Mesendoderm (in vitro differentiated cells): ENCODE measurements at regions not wholly inside any gene's neighbourhood (a gene's known extent, or its start where the extent isn't known, plus 50 kb on each side); places are given as distances from the start of the nearest gene placed in this dataset.

ENCODE experiments used
- DNase-seq: peaks from one replicate; pipeline ENCODE4 v3.0.0; 2013
- H2AK5ac ChIP-seq: 2 replicates; pipeline ENCODE4 v1.6.1; 2013; ENCODE audit warnings: low read length, inconsistent platforms
- H2BK120ac ChIP-seq: 2 replicates; pipeline ENCODE4 v1.6.1; 2013; ENCODE audit warnings: low read depth, mild to moderate bottlenecking, low read length, moderate library complexity, mixed read lengths
- H2BK15ac ChIP-seq: replicated peaks from 2 replicates; pipeline ENCODE4 v1.6.1; 2013; ENCODE audit warnings: low read depth, mild to moderate bottlenecking, moderate library complexity
- H2BK5ac ChIP-seq: 2 replicates; pipeline ENCODE4 v1.6.1; 2013; ENCODE audit warnings: low read length, inconsistent platforms
- H3K18ac ChIP-seq: 2 replicates; pipeline ENCODE4 v1.6.1; 2013; ENCODE audit warnings: mild to moderate bottlenecking, low read length, mixed read lengths
- H3K23ac ChIP-seq: one replicate; pipeline ENCODE4 v1.6.1; 2013; ENCODE audit warnings: low read length
- H3K27ac ChIP-seq: 2 replicates; pipeline ENCODE4 v1.5.1; 2013; ENCODE audit warnings: low read depth, mild to moderate bottlenecking, inconsistent platforms, low read length, moderate library complexity
- H3K27me3 ChIP-seq: 2 replicates; pipeline ENCODE4 v1.6.1; 2013; ENCODE audit warnings: low read length, control low read depth, mild to moderate bottlenecking, inconsistent platforms; ENCODE audit not compliant: insufficient read depth, poor library complexity
- H3K36me3 ChIP-seq: 2 replicates; pipeline ENCODE4 v1.6.1; 2013; ENCODE audit warnings: low read length, inconsistent platforms; ENCODE audit not compliant: control insufficient read depth, insufficient read depth
- H3K4ac ChIP-seq: one replicate; pipeline ENCODE4 v1.6.1; 2013; ENCODE audit warnings: low read depth, mild to moderate bottlenecking, low read length, moderate library complexity
- H3K4me1 ChIP-seq: 2 replicates; pipeline ENCODE4 v1.6.1; 2013; ENCODE audit warnings: low read depth, low read length, inconsistent platforms; ENCODE audit not compliant: control insufficient read depth
- H3K4me2 ChIP-seq: 2 replicates; pipeline ENCODE4 v1.6.1; 2013; ENCODE audit warnings: low read length
- H3K4me3 ChIP-seq: 2 replicates; pipeline ENCODE4 v1.5.1; 2013; ENCODE audit warnings: mild to moderate bottlenecking, low read length
- H3K56ac ChIP-seq: one replicate; pipeline ENCODE4 v1.6.1; 2013; ENCODE audit warnings: low read length
- H3K79me1 ChIP-seq: 2 replicates; pipeline ENCODE4 v1.6.1; 2013; ENCODE audit warnings: low read length, inconsistent platforms
- H3K79me2 ChIP-seq: 2 replicates; pipeline ENCODE4 v1.6.1; 2013; ENCODE audit warnings: mild to moderate bottlenecking, low read length; ENCODE audit not compliant: control insufficient read depth, insufficient read depth
- H3K9ac ChIP-seq: 2 replicates; pipeline ENCODE4 v1.6.1; 2013; ENCODE audit warnings: low read length, inconsistent platforms
- H4K5ac ChIP-seq: one replicate; pipeline ENCODE4 v1.6.1; 2013; ENCODE audit warnings: low read length
- H4K8ac ChIP-seq: one replicate; pipeline ENCODE4 v1.6.1; 2013; ENCODE audit warnings: low read depth, mild to moderate bottlenecking, control low read depth, low read length, moderate library complexity
- WGBS: extraction: QIAGEN DNeasy Blood & Tissue Kit; methylation state at CpG from one replicate; pipeline ENCODE4 v1.1.7; 2013; ENCODE audit warnings: low lambda C conversion rate, missing lambda C conversion rate; ENCODE audit not compliant: insufficient coverage; ENCODE audit errors: extremely low coverage; 5-methylcytosine and 5-hydroxymethylcytosine counted together

- Histone ChIP-seq H2AK5ac (no peak overlapping the region), H3K9ac (no peak overlapping the region), H2BK5ac (no peak overlapping the region), H3K79me1 (no peaks in the 10 kb centered on the region), H4K8ac (no peak overlapping the region), H2BK120ac (no peak overlapping the region), H2BK15ac (no peak overlapping the region), H3K36me3 (no peaks in the 10 kb centered on the region), H3K56ac (no peak overlapping the region), H4K5ac (no peak overlapping the region), H3K79me2 (no peaks in the 10 kb centered on the region), H3K4me3 (no peak overlapping the region), H3K27me3 (no peaks in the 10 kb centered on the region), H3K4me2 (no peak overlapping the region), H3K27ac (no peak overlapping the region), H3K4me1 (no peaks in the 10 kb centered on the region), H3K23ac (no peak overlapping the region), H3K18ac (no peak overlapping the region), H3K4ac (no peak overlapping the region)
- peak; percentile 58 for DNase-seq
- no CpG with 5 or more reads among the region's 1 CpG for WGBS
Observed at GRCh38 chr9:109549386-109549785, 51.3 kb upstream of the PTPN3 start.

GRCh38 chr9:109551651-109552050 lies 53.5 kb upstream of the PTPN3 start:
- no peak overlapping the region for H4K8ac ChIP-seq
- DNase-seq = no peak
- no peak overlapping the region for H2BK15ac ChIP-seq

DNA sequence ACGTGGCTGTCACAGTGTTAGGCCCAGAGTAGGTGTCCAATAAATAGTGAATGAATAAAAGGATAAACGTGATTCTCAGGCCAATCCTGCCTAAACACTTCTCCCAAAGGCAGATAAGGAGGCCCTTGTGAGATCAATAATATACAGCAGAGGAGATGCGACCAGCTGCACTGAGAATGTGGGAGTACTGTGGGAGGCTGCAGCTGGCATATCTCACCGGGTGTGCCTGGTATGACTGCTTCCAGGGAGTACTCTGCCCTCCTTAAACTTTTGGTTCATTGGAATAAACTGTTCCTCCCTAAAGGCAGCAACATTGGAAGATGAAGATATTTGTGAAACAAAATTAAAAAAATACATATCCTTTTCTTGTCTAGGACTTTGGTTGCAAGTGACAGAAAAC lies 57.1 kb upstream of the PTPN3 start:
- Histone ChIP-seq H3K18ac (no peak overlapping the region), H3K36me3 (no peaks in the 10 kb centered on the region), H3K4ac (no peak overlapping the region), H3K56ac (no peak overlapping the region), H2BK120ac (no peak overlapping the region), H2AK5ac (no peak overlapping the region), H3K23ac (no peak overlapping the region), H3K79me2 (no peaks in the 10 kb centered on the region), H3K4me3 (no peak overlapping the region), H4K5ac (no peak overlapping the region), H4K8ac (no peak overlapping the region), H3K4me1 (peaks cover 7% of the 10 kb centered on the region), H3K27ac (no peak overlapping the region), H3K79me1 (no peaks in the 10 kb centered on the region), H3K4me2 (no peak overlapping the region), H3K27me3 (no peaks in the 10 kb centered on the region), H2BK15ac (no peak overlapping the region), H3K9ac (no peak overlapping the region), H2BK5ac (no peak overlapping the region)
- DNase-seq = no peak
- no CpG with 5 or more reads among the region's 4 CpGs for WGBS

More at GRCh38 chr9:109551651-109552050, 53.5 kb upstream of the PTPN3 start:
- H3K36me3 ChIP-seq = no peaks in the 10 kb centered on the region
- H3K27me3 ChIP-seq = no peaks in the 10 kb centered on the region
- H4K5ac ChIP-seq = no peak overlapping the region
- H2BK120ac ChIP-seq = no peak overlapping the region
- no peak overlapping the region for H2AK5ac ChIP-seq
- no peak overlapping the region for H3K4me2 ChIP-seq
- no peak overlapping the region for H3K4me3 ChIP-seq
- H3K27ac ChIP-seq = no peak overlapping the region
- no peak overlapping the region for H3K9ac ChIP-seq
- no peak overlapping the region for H3K23ac ChIP-seq
- H3K4ac ChIP-seq = no peak overlapping the region
- peaks cover 7% of the 10 kb centered on the region for H3K4me1 ChIP-seq
- no peaks in the 10 kb centered on the region for H3K79me1 ChIP-seq
- no peaks in the 10 kb centered on the region for H3K79me2 ChIP-seq
- no peak overlapping the region for H3K18ac ChIP-seq
- no peak overlapping the region for H2BK5ac ChIP-seq
- H3K56ac ChIP-seq = no peak overlapping the region

- Histone ChIP-seq H3K36me3 (no peaks in the 10 kb centered on the region), H2AK5ac (no peak overlapping the region), H3K79me1 (no peaks in the 10 kb centered on the region), H3K9ac (no peak overlapping the region), H3K18ac (no peak overlapping the region), H3K4me1 (peaks cover 10% of the 10 kb centered on the region), H3K27me3 (no peaks in the 10 kb centered on the region), H3K4me3 (no peak overlapping the region), H2BK120ac (no peak overlapping the region), H4K8ac (no peak overlapping the region), H3K4me2 (no peak overlapping the region), H4K5ac (no peak overlapping the region), H3K27ac (no peak overlapping the region), H3K79me2 (no peaks in the 10 kb centered on the region), H3K23ac (no peak overlapping the region), H2BK5ac (no peak overlapping the region), H3K4ac (no peak overlapping the region), H3K56ac (no peak overlapping the region), H2BK15ac (no peak overlapping the region)
- peak; percentile 82 for DNase-seq
- whole genome bisulfite sequencing = no CpG with 5 or more reads among the region's 4 CpGs
Observed at GRCh38 chr9:109556061-109556460, 58.0 kb upstream of the PTPN3 start.

GRCh38 chr9:109556786-109557185 lies 58.7 kb upstream of the PTPN3 start:
- H3K4ac ChIP-seq = no peak overlapping the region
- H3K4me2 ChIP-seq = no peak overlapping the region
- no peak overlapping the region for H4K5ac ChIP-seq
- H2BK5ac ChIP-seq = no peak overlapping the region
- H3K36me3 ChIP-seq = no peaks in the 10 kb centered on the region
- no peak overlapping the region for H2AK5ac ChIP-seq
- no peak overlapping the region for H3K23ac ChIP-seq
- DNase-seq = no peak
- no peaks in the 10 kb centered on the region for H3K27me3 ChIP-seq
- no peak overlapping the region for H3K4me3 ChIP-seq
- no peak overlapping the region for H2BK15ac ChIP-seq
- H3K18ac ChIP-seq = no peak overlapping the region
- no peak overlapping the region for H3K56ac ChIP-seq
- WGBS = no CpG with 5 or more reads among the region's 3 CpGs
- no peak overlapping the region for H3K27ac ChIP-seq
- H4K8ac ChIP-seq = no peak overlapping the region
- H3K9ac ChIP-seq = no peak overlapping the region
- no peaks in the 10 kb centered on the region for H3K79me2 ChIP-seq
- H3K79me1 ChIP-seq = no peaks in the 10 kb centered on the region
- H3K4me1 ChIP-seq = peaks cover 10% of the 10 kb centered on the region
- H2BK120ac ChIP-seq = no peak overlapping the region

DNA sequence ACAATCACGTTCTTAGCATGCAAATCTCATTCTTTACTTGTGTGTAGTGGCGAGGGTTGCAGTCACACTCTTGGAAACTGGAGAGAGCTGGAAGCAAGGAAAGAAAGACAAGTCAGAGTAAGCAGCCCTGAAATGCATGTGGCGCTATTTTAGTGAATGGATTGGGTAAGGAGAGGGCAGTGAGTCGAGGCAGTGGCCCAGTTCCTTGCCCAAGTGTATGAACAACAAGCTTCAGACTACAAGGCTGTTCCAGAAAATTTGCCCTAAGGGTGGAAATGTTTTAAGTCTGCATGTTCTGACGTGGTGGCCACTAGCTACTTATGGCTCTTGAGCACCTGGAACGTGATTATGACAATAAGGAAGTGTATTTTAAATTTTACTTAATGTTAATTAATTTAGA lies 59.4 kb upstream of the PTPN3 start:
- no peak for DNase-seq
- H3K56ac ChIP-seq = no peak overlapping the region
- no peaks in the 10 kb centered on the region for H3K79me2 ChIP-seq
- no peaks in the 10 kb centered on the region for H3K36me3 ChIP-seq
- H2BK5ac ChIP-seq = no peak overlapping the region
- no peak overlapping the region for H3K9ac ChIP-seq
- H3K79me1 ChIP-seq = no peaks in the 10 kb centered on the region
- H2AK5ac ChIP-seq = no peak overlapping the region
- H3K18ac ChIP-seq = no peak overlapping the region
- H3K23ac ChIP-seq = no peak overlapping the region
- no peak overlapping the region for H2BK15ac ChIP-seq
- no peaks in the 10 kb centered on the region for H3K27me3 ChIP-seq
- H3K4ac ChIP-seq = no peak overlapping the region
- WGBS = no CpG with 5 or more reads among the region's 6 CpGs
- H3K4me1 ChIP-seq = peaks cover 10% of the 10 kb centered on the region
- H3K27ac ChIP-seq = no peak overlapping the region
- no peak overlapping the region for H3K4me2 ChIP-seq
- no peak overlapping the region for H2BK120ac ChIP-seq
- H4K8ac ChIP-seq = no peak overlapping the region
- H4K5ac ChIP-seq = no peak overlapping the region
- H3K4me3 ChIP-seq = no peak overlapping the region
